ENCODE measurements at regions not wholly inside any gene's neighbourhood (a gene's known extent, or its start where the extent isn't known, plus 50 kb on each side); places are given as distances from the start of the nearest gene placed in this dataset.

- no peak overlapping the region for H3K27ac ChIP-seq (ENCODE audit: low read depth, low read length)
- no peaks in the 10 kb centered on the region for H3K36me3 ChIP-seq (ENCODE audit: control insufficient read depth in 3 of 3, insufficient read depth in 3 of 3, low read length in 3 of 3)
- no peak overlapping the region for H3K9ac ChIP-seq (ENCODE audit: low read depth in 1 of 3, low read length in 3 of 3)
- peaks cover 0 to 4% (median 0%) of the 10 kb centered on the region in 3 donors for H3K27me3 ChIP-seq (ENCODE audit: control insufficient read depth in 3 of 3, insufficient read depth in 3 of 3, low read length in 3 of 3)
- peaks cover 0 to 3% (median 0%) of the 10 kb centered on the region in 3 donors for H3K9me3 ChIP-seq (ENCODE audit: control insufficient read depth in 3 of 3, low read length in 3 of 3)
- no peaks in the 10 kb centered on the region for H3K4me1 ChIP-seq (ENCODE audit: control insufficient read depth in 3 of 3, insufficient read depth in 3 of 3, low read length in 3 of 3)
- H3K4me3 ChIP-seq (ENCODE audit: low read length in 3 of 3) = no peak overlapping the region
Observed at GRCh38 chr2:126429103-126429502, 226.9 kb upstream of the GYPC start.

- no peak overlapping the region for H3K4me3 ChIP-seq (ENCODE audit: low read length in 3 of 3)
- H3K36me3 ChIP-seq (ENCODE audit: control insufficient read depth in 3 of 3, insufficient read depth in 3 of 3, low read length in 3 of 3) = no peaks in the 10 kb centered on the region
- no peak overlapping the region for H3K27ac ChIP-seq (ENCODE audit: low read depth, low read length)
- peaks cover 0 to 3% (median 0%) of the 10 kb centered on the region in 3 donors for H3K9me3 ChIP-seq (ENCODE audit: control insufficient read depth in 3 of 3, low read length in 3 of 3)
- H3K4me1 ChIP-seq (ENCODE audit: control insufficient read depth in 3 of 3, insufficient read depth in 3 of 3, low read length in 3 of 3) = no peaks in the 10 kb centered on the region
- no peak overlapping the region for H3K9ac ChIP-seq (ENCODE audit: low read depth in 1 of 3, low read length in 3 of 3)
- H3K27me3 ChIP-seq (ENCODE audit: control insufficient read depth in 3 of 3, insufficient read depth in 3 of 3, low read length in 3 of 3) = peaks cover 0 to 4% (median 0%) of the 10 kb centered on the region in 3 donors
Observed at GRCh38 chr2:126431136-126431535, 224.8 kb upstream of the GYPC start.

GRCh38 chr2:126436411-126436810 lies 219.5 kb upstream of the GYPC start:
- Histone ChIP-seq H3K36me3 (ENCODE audit: control insufficient read depth in 3 of 3, insufficient read depth in 3 of 3, low read length in 3 of 3) (no peaks in the 10 kb centered on the region), H3K9me3 (ENCODE audit: control insufficient read depth in 3 of 3, low read length in 3 of 3) (no peaks in the 10 kb centered on the region), H3K4me1 (ENCODE audit: control insufficient read depth in 3 of 3, insufficient read depth in 3 of 3, low read length in 3 of 3) (no peaks in the 10 kb centered on the region), H3K4me3 (ENCODE audit: low read length in 3 of 3) (no peak overlapping the region), H3K27me3 (ENCODE audit: control insufficient read depth in 3 of 3, insufficient read depth in 3 of 3, low read length in 3 of 3) (no peaks in the 10 kb centered on the region), H3K9ac (ENCODE audit: low read depth in 1 of 3, low read length in 3 of 3) (no peak overlapping the region), H3K27ac (ENCODE audit: low read depth, low read length) (no peak overlapping the region)

- H3K4me1 ChIP-seq (ENCODE audit: control insufficient read depth in 3 of 3, insufficient read depth in 3 of 3, low read length in 3 of 3) = no peaks in the 10 kb centered on the region
- H3K27me3 ChIP-seq (ENCODE audit: control insufficient read depth in 3 of 3, insufficient read depth in 3 of 3, low read length in 3 of 3) = no peaks in the 10 kb centered on the region
- no peak overlapping the region for H3K9ac ChIP-seq (ENCODE audit: low read depth in 1 of 3, low read length in 3 of 3)
- no peak overlapping the region for H3K27ac ChIP-seq (ENCODE audit: low read depth, low read length)
- H3K9me3 ChIP-seq (ENCODE audit: control insufficient read depth in 3 of 3, low read length in 3 of 3) = no peaks in the 10 kb centered on the region
- no peaks in the 10 kb centered on the region for H3K36me3 ChIP-seq (ENCODE audit: control insufficient read depth in 3 of 3, insufficient read depth in 3 of 3, low read length in 3 of 3)
- H3K4me3 ChIP-seq (ENCODE audit: low read length in 3 of 3) = no peak overlapping the region
Observed at GRCh38 chr2:126437016-126437415, 218.9 kb upstream of the GYPC start.

- Histone ChIP-seq H3K4me1 (ENCODE audit: control insufficient read depth in 3 of 3, insufficient read depth in 3 of 3, low read length in 3 of 3) (peaks cover 0 to 2% (median 0%) of the 10 kb centered on the region in 3 donors), H3K9me3 (ENCODE audit: control insufficient read depth in 3 of 3, low read length in 3 of 3) (no peaks in the 10 kb centered on the region), H3K27ac (ENCODE audit: low read depth, low read length) (no peak overlapping the region)
Observed at GRCh38 chr2:126444512-126444911, 211.4 kb upstream of the GYPC start.

DNA sequence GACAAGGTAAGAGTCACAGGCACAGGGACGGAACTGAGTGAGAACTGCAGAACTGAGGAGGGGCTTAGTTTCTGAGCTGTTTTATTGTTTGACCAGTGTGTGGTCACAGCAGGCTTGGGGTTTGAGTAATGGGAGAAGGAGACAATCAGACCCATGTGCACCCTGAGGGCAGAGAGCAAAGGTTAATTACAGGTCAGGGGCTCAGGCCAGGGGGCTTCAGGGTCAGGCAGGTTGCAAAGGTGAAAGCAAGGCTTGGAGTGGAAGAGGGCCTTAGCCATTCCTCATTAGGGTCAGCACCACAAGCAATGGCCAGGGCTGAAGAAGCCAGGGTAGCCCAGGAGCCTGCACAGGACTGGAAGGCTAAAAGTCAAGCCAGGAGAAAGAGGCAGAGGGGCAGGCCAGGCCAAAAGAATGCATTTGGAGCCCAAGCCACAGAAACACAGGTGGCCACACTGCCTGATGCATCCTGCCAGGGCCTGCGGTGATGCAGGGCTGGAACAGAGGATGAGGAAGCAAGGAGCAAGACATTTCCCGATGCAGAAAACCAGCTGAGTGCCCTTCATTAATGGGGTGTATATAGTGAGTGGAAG lies 209.8 kb upstream of the GYPC start:
- H3K9me3 ChIP-seq (ENCODE audit: control insufficient read depth in 3 of 3, low read length in 3 of 3) = no peaks in the 10 kb centered on the region

More at GRCh38 chr2:126444512-126444911, 211.4 kb upstream of the GYPC start:
- Histone ChIP-seq H3K36me3 (ENCODE audit: control insufficient read depth in 3 of 3, insufficient read depth in 3 of 3, low read length in 3 of 3) (no peaks in the 10 kb centered on the region), H3K27me3 (ENCODE audit: control insufficient read depth in 3 of 3, insufficient read depth in 3 of 3, low read length in 3 of 3) (no peaks in the 10 kb centered on the region), H3K9ac (ENCODE audit: low read depth in 1 of 3, low read length in 3 of 3) (no peak overlapping the region), H3K4me3 (ENCODE audit: low read length in 3 of 3) (no peak overlapping the region)

GRCh38 chr2:126448611-126449010 lies 207.3 kb upstream of the GYPC start:
- H3K27me3 ChIP-seq (ENCODE audit: control insufficient read depth in 3 of 3, insufficient read depth in 3 of 3, low read length in 3 of 3) = no peaks in the 10 kb centered on the region
- no peak overlapping the region for H3K27ac ChIP-seq (ENCODE audit: low read depth, low read length)
- H3K9me3 ChIP-seq (ENCODE audit: control insufficient read depth in 3 of 3, low read length in 3 of 3) = no peaks in the 10 kb centered on the region
- no peak overlapping the region for H3K4me3 ChIP-seq (ENCODE audit: low read length in 3 of 3)
- H3K36me3 ChIP-seq (ENCODE audit: control insufficient read depth in 3 of 3, insufficient read depth in 3 of 3, low read length in 3 of 3) = no peaks in the 10 kb centered on the region
- no peak overlapping the region for H3K9ac ChIP-seq (ENCODE audit: low read depth in 1 of 3, low read length in 3 of 3)
- H3K4me1 ChIP-seq (ENCODE audit: control insufficient read depth in 3 of 3, insufficient read depth in 3 of 3, low read length in 3 of 3) = peaks cover 0 to 2% (median 0%) of the 10 kb centered on the region in 3 donors

More for the DNA sequence above, 209.8 kb upstream of the GYPC start:
- H3K27me3 ChIP-seq (ENCODE audit: control insufficient read depth in 3 of 3, insufficient read depth in 3 of 3, low read length in 3 of 3) = no peaks in the 10 kb centered on the region
- no peak overlapping the region for H3K27ac ChIP-seq (ENCODE audit: low read depth, low read length)
- peaks cover 0 to 2% (median 0%) of the 10 kb centered on the region in 3 donors for H3K4me1 ChIP-seq (ENCODE audit: control insufficient read depth in 3 of 3, insufficient read depth in 3 of 3, low read length in 3 of 3)
- no peaks in the 10 kb centered on the region for H3K36me3 ChIP-seq (ENCODE audit: control insufficient read depth in 3 of 3, insufficient read depth in 3 of 3, low read length in 3 of 3)
- no peak overlapping the region for H3K4me3 ChIP-seq (ENCODE audit: low read length in 3 of 3)
- H3K9ac ChIP-seq (ENCODE audit: low read depth in 1 of 3, low read length in 3 of 3) = no peak overlapping the region

GRCh38 chr2:126449677-126450076 lies 206.3 kb upstream of the GYPC start:
- no peaks in the 10 kb centered on the region for H3K36me3 ChIP-seq (ENCODE audit: control insufficient read depth in 3 of 3, insufficient read depth in 3 of 3, low read length in 3 of 3)
- no peaks in the 10 kb centered on the region for H3K9me3 ChIP-seq (ENCODE audit: control insufficient read depth in 3 of 3, low read length in 3 of 3)
- no peak overlapping the region for H3K4me3 ChIP-seq (ENCODE audit: low read length in 3 of 3)
- H3K9ac ChIP-seq (ENCODE audit: low read depth in 1 of 3, low read length in 3 of 3) = no peak overlapping the region
- peaks cover 0 to 2% (median 0%) of the 10 kb centered on the region in 3 donors for H3K4me1 ChIP-seq (ENCODE audit: control insufficient read depth in 3 of 3, insufficient read depth in 3 of 3, low read length in 3 of 3)
- no peak overlapping the region for H3K27ac ChIP-seq (ENCODE audit: low read depth, low read length)
- H3K27me3 ChIP-seq (ENCODE audit: control insufficient read depth in 3 of 3, insufficient read depth in 3 of 3, low read length in 3 of 3) = no peaks in the 10 kb centered on the region

DNA sequence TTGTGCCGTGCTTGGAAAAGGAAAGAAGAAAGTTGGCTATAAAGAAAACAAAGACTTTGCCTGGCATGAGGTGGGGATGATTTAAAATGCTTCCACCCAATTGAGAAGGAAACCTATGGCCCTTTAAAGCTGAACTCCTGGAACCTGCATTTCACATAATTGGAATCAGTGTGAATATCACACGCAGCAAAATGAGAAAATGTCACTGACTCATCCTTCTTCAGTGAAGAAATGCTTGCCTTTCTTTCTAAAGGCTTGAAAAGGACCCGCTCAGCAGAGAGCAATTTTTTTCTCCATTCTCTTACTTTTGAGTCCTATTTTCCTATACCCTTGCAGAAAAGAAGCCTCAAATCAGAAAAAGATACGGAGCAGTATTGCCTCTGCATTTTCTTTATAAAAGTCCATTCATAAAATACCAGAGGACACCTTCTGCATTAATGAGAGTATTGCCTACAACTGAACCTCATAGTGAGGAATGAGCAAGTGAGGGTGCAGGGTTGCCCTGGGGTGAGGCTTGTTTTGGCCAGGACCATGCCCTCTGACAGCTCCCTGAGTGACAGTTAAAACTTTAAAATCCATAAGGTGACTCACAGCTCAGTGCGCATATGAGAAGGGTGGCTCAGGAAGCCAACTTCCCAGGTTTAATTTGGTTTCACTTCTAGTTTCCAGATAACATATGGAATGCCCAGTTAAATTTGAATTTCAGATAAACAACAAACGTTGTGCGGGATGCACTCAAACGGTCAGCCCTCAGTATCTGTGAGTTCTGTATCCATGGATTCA lies 191.9 kb upstream of the GYPC start:
- Histone ChIP-seq H3K27ac (ENCODE audit: low read depth, low read length) (no peak overlapping the region), H3K4me3 (ENCODE audit: low read length in 3 of 3) (no peak overlapping the region), H3K9ac (ENCODE audit: low read depth in 1 of 3, low read length in 3 of 3) (no peak overlapping the region), H3K4me1 (ENCODE audit: control insufficient read depth in 3 of 3, insufficient read depth in 3 of 3, low read length in 3 of 3) (no peaks in the 10 kb centered on the region), H3K27me3 (ENCODE audit: control insufficient read depth in 3 of 3, insufficient read depth in 3 of 3, low read length in 3 of 3) (no peaks in the 10 kb centered on the region), H3K9me3 (ENCODE audit: control insufficient read depth in 3 of 3, low read length in 3 of 3) (no peaks in the 10 kb centered on the region), H3K36me3 (ENCODE audit: control insufficient read depth in 3 of 3, insufficient read depth in 3 of 3, low read length in 3 of 3) (no peaks in the 10 kb centered on the region)

- H3K36me3 ChIP-seq (ENCODE audit: control insufficient read depth in 3 of 3, insufficient read depth in 3 of 3, low read length in 3 of 3) = no peaks in the 10 kb centered on the region
- no peak overlapping the region for H3K9ac ChIP-seq (ENCODE audit: low read depth in 1 of 3, low read length in 3 of 3)
- no peaks in the 10 kb centered on the region for H3K4me1 ChIP-seq (ENCODE audit: control insufficient read depth in 3 of 3, insufficient read depth in 3 of 3, low read length in 3 of 3)
- H3K4me3 ChIP-seq (ENCODE audit: low read length in 3 of 3) = no peak overlapping the region
- no peak overlapping the region for H3K27ac ChIP-seq (ENCODE audit: low read depth, low read length)
- no peaks in the 10 kb centered on the region for H3K9me3 ChIP-seq (ENCODE audit: control insufficient read depth in 3 of 3, low read length in 3 of 3)
- peaks cover 0 to 3% (median 3%) of the 10 kb centered on the region in 3 donors for H3K27me3 ChIP-seq (ENCODE audit: control insufficient read depth in 3 of 3, insufficient read depth in 3 of 3, low read length in 3 of 3)
Observed at GRCh38 chr2:126467367-126468054, 188.4 kb upstream of the GYPC start.
